NB4 (cell line): ENCODE measurements at regions not wholly inside any gene's neighbourhood (a gene's known extent, or its start where the extent isn't known, plus 50 kb on each side); places are given as distances from the start of the nearest gene placed in this dataset.

Source experiments
- DNase-seq: peaks from one replicate; pipeline ENCODE4 v3.0.0; 2010; ENCODE audit warnings: low read depth
- H3K4me3 ChIP-seq: one replicate; pipeline ENCODE4 v1.5.1; 2011; ENCODE audit warnings: mild to moderate bottlenecking, low read depth, low read length, moderate library complexity
- CTCF ChIP-seq: IDR thresholded peaks from one replicate; pipeline ENCODE4 v1.5.1; 2012; ENCODE audit warnings: low read depth, low read length
- MAX ChIP-seq: IDR thresholded peaks from 2 replicates; pipeline ENCODE4 v1.6.1; 2011; ENCODE audit warnings: low read depth, low read length
- MYC ChIP-seq: IDR thresholded peaks from 2 replicates; pipeline ENCODE4 v1.6.1; 2011; ENCODE audit warnings: low read depth, low read length
- POLR2A ChIP-seq: IDR thresholded peaks from 2 replicates; pipeline ENCODE4 v1.6.1; 2011; ENCODE audit warnings: mild to moderate bottlenecking; ENCODE audit not compliant: insufficient read length; ENCODE audit errors: extremely low read depth

GRCh38 chr12:45585522-45586230 lies 143.8 kb upstream of the ARID2 start:
- TF ChIP-seq MYC (no peak), POLR2A (no peak), MAX (no peak), CTCF (no peak)
- no peak for DNase-seq
- H3K4me3 ChIP-seq: no peak overlapping the region

- no peak for DNase-seq
- no peak overlapping the region for H3K4me3 ChIP-seq
- TF ChIP-seq POLR2A: no peak
- no peak for TF ChIP-seq MYC
- TF ChIP-seq CTCF: no peak
- TF ChIP-seq MAX: no peak
Measured at GRCh38 chr12:45586486-45586885, 143.0 kb upstream of the ARID2 start.

- no peak for TF ChIP-seq CTCF
- no peak for TF ChIP-seq MAX
- no peak for TF ChIP-seq POLR2A
- no peak for TF ChIP-seq MYC
- DNase-seq: no peak
- no peak overlapping the region for H3K4me3 ChIP-seq
Measured at GRCh38 chr12:45587012-45587411, 142.5 kb upstream of the ARID2 start.

- TF ChIP-seq CTCF (no peak), POLR2A (no peak), MYC (no peak), MAX (no peak)
- H3K4me3 ChIP-seq: no peak overlapping the region
- DNase-seq: no peak
Measured at GRCh38 chr12:45587877-45588533, 141.5 kb upstream of the ARID2 start.

- no peak for DNase-seq
- TF ChIP-seq MAX (no peak), MYC (no peak), POLR2A (no peak), CTCF (no peak)
Measured at GRCh38 chr12:45590646-45591045, 138.9 kb upstream of the ARID2 start.

More at GRCh38 chr12:45590646-45591045, 138.9 kb upstream of the ARID2 start:
- no peak overlapping the region for H3K4me3 ChIP-seq
